Central memory CD8-positive, alpha-beta T cell (primary cell): ENCODE measurements at regions not wholly inside any gene's neighbourhood (a gene's known extent, or its start where the extent isn't known, plus 50 kb on each side); places are given as distances from the start of the nearest gene placed in this dataset.

Source experiments
- ATAC-seq: fragments of 150-1000 bp; cut with Tn5 transposase; replicated peaks from 2 replicates; pipeline ENCODE4 v1.10.0; 2022; ENCODE audit warnings: mild to moderate bottlenecking, moderate FRiP score, moderate number of reproducible peaks; ENCODE audit not compliant: poor library complexity, severe bottlenecking; ENCODE audit errors: extremely low read depth
- DNase-seq, 2 donors: peaks; one replicate each; pipeline ENCODE4 v3.0.0; 2021; ENCODE audit warnings: low spot score in 2 of 2
- H3K27ac Mint-ChIP-seq: one replicate; pipeline ENCODE4 v1.8.0; 2022; ENCODE audit warnings: low read depth, mild to moderate bottlenecking, moderate library complexity, mixed read lengths
- H3K27me3 Mint-ChIP-seq: one replicate; pipeline ENCODE4 v1.8.0; 2022; ENCODE audit warnings: mixed read lengths
- H3K36me3 Mint-ChIP-seq: one replicate; pipeline ENCODE4 v1.8.0; 2022; ENCODE audit warnings: mild to moderate bottlenecking, moderate library complexity, mixed read lengths; ENCODE audit not compliant: insufficient read depth
- H3K4me1 Mint-ChIP-seq: one replicate; pipeline ENCODE4 v1.8.0; 2022; ENCODE audit warnings: mixed read lengths
- H3K4me3 Mint-ChIP-seq: one replicate; pipeline ENCODE4 v1.8.0; 2022; ENCODE audit warnings: mild to moderate bottlenecking, moderate library complexity, mixed read lengths
- H3K9me3 Mint-ChIP-seq: one replicate; pipeline ENCODE4 v1.8.0; 2022; ENCODE audit warnings: mixed read lengths

DNA sequence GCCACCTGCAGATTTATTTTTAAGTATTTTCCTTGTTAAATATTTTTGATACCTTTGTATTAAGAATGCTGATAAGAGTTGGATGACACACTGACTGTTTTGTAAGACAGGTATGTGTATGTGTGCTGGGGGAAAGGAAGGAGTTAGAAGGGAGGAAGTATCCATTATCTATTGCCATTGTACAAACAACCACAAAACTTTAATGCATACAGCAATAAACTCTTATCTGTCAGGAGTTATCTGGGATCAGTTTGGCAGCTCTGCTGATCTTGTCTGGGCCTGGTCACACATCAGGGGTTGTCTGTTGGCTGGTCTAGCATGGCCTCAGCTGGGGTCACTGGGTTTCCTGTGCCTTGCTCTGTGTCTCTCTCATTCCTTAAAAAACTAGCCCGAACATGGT, 423.9 kb upstream of the USP24 start:
- H3K27me3 Mint-ChIP-seq = peaks cover 27% of the 10 kb centered on the region
- no peak for ATAC-seq

DNA sequence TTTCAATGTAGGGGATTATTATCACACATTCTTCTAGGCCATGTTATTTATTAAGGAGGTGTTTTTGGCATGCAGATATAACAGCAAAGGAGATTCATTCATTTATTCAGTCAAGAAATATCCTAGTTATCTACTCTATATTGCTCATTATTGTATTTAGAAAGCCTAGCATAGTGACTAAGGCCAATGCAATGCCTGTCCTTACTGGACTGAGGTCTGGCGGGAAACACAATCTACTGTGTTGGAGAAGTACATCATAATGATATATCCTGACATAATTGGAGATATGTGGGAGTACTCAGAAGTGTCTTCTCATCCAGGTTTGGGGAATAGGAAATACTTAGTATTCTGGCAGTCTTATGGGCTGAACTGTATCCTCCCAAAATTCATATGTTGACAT, 421.5 kb upstream of the USP24 start:
- Mint-ChIP-seq H3K27me3 (peaks cover 38% of the 10 kb centered on the region), H3K4me1 (no peaks in the 10 kb centered on the region), H3K9me3 (no peaks in the 10 kb centered on the region), H3K36me3 (no peaks in the 10 kb centered on the region), H3K4me3 (no peak overlapping the region), H3K27ac (no peak overlapping the region)
- ATAC-seq (no peak), DNase-seq (no peak)

More for the DNA sequence above, 423.9 kb upstream of the USP24 start:
- no peaks in the 10 kb centered on the region for H3K9me3 Mint-ChIP-seq
- no peaks in the 10 kb centered on the region for H3K4me1 Mint-ChIP-seq
- no peak for DNase-seq
- H3K36me3 Mint-ChIP-seq = no peaks in the 10 kb centered on the region
- H3K27ac Mint-ChIP-seq = no peak overlapping the region
- H3K4me3 Mint-ChIP-seq = no peak overlapping the region

DNA sequence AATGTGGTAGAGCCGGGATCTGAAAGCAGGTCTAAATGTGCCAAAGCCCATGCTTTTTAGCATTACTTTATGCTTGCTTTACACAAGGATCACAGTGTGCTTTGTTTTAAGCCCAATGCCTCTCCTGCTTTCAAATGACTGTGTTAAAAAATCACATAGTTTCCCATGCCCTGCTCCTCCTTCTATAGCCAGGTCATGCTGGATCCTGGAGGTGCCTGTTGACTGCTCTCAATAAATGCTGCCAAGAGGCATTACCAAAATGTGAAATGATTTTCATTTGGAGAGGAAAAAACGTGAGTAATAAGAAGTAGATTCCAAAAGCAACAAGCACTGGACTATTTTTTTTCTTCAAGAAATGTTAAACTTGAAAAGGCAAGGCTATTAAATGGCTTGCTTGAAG, 420.7 kb upstream of the USP24 start:
- Mint-ChIP-seq H3K36me3 (no peaks in the 10 kb centered on the region), H3K4me3 (no peak overlapping the region), H3K4me1 (no peaks in the 10 kb centered on the region), H3K9me3 (no peaks in the 10 kb centered on the region), H3K27me3 (peaks cover 35% of the 10 kb centered on the region), H3K27ac (no peak overlapping the region)
- DNase-seq (no peak), ATAC-seq (no peak)

DNA sequence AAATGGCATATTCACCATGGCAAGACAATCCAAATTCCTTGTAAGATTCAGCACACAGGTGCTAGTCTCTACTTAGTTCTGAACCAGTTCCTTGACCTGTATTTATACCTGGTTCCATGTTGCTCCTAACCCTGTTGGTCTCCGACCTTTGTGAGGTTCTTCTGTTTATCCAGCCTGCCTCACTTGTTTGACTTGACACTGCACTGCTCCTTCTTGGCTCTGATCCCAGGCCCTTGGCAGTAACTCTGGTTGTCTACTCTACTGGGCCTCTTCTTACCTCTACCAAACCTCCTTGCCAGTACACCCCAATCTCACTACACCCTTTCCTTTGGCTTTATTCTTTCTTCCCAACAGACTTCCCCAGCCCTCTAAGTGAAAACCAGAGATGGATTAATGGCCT, 419.4 kb upstream of the USP24 start:
- Mint-ChIP-seq H3K4me3 (no peak overlapping the region), H3K27ac (no peak overlapping the region), H3K27me3 (peaks cover 27% of the 10 kb centered on the region), H3K36me3 (no peaks in the 10 kb centered on the region), H3K4me1 (no peaks in the 10 kb centered on the region), H3K9me3 (no peaks in the 10 kb centered on the region)
- DNase-seq (no peak), ATAC-seq (no peak)

DNA sequence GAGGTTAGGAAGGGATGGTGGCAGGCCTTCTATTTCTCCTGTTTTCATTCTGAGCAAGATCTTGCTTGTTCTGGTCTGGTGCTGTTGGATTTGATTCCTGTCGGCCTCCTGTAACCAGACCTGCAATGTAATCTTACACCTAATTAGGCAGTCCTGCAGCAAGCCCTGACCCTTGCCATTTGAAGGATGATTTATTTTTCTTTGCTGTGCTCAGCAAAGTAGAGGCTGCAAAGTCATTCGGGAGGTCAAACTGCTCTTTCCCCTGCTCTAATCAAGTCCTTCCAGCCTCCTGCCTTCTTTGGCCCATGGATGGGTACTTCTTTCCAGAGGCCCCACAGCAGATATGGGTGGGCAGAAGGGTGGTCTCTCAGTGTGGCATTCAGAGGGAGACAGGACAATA, 417.7 kb upstream of the USP24 start:
- peaks cover 31% of the 10 kb centered on the region for H3K27me3 Mint-ChIP-seq
- H3K4me1 Mint-ChIP-seq = no peaks in the 10 kb centered on the region
- H3K9me3 Mint-ChIP-seq = no peaks in the 10 kb centered on the region
- DNase-seq = no peak
- no peaks in the 10 kb centered on the region for H3K36me3 Mint-ChIP-seq
- no peak overlapping the region for H3K27ac Mint-ChIP-seq
- ATAC-seq = no peak
- H3K4me3 Mint-ChIP-seq = no peak overlapping the region

DNA sequence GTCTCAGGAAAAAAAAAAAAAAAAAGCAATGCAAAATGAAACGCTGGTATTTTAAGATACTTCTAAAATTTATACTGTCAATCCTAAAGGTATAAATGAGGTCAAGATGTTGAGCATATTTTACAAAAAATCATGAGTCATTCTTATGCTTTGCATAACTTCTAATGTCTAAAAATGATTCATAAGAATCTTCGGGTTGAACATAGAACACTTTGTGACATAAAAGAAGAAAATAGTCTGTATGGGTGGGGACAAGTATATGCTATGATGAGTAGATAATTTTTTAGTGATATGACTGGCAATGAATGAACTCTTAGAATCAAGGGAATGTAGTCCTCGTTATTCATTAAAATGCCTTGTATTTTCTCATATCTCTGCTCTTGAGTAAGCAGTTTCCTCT, 416.9 kb upstream of the USP24 start:
- Mint-ChIP-seq H3K27me3 (peaks cover 40% of the 10 kb centered on the region), H3K27ac (no peak overlapping the region), H3K4me1 (no peaks in the 10 kb centered on the region), H3K4me3 (no peak overlapping the region), H3K9me3 (no peaks in the 10 kb centered on the region), H3K36me3 (no peaks in the 10 kb centered on the region)
- DNase-seq = no peak
- no peak for ATAC-seq

DNA sequence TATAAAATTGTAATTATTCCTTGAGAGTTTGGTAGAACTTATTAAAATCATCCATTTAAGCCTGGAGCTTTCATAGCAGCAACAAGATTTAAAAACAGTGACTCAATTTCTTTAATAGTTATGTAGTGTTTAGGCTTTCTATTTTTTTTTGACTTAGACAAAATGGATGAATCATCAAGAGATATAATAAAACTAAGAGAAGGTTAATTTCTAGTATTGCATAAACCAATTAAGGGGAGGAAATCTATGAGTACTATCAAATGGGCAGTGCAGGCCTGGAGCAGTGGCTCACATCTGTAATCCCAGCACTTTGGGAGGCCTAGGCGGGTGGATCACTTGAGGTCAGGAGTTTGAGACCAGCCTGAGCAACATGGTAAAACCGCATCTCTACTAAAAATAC, 416.3 kb upstream of the USP24 start:
- DNase-seq (no peak), ATAC-seq (no peak)
- Mint-ChIP-seq H3K4me1 (no peaks in the 10 kb centered on the region), H3K9me3 (no peaks in the 10 kb centered on the region), H3K36me3 (no peaks in the 10 kb centered on the region), H3K4me3 (no peak overlapping the region), H3K27me3 (peaks cover 43% of the 10 kb centered on the region), H3K27ac (no peak overlapping the region)

DNA sequence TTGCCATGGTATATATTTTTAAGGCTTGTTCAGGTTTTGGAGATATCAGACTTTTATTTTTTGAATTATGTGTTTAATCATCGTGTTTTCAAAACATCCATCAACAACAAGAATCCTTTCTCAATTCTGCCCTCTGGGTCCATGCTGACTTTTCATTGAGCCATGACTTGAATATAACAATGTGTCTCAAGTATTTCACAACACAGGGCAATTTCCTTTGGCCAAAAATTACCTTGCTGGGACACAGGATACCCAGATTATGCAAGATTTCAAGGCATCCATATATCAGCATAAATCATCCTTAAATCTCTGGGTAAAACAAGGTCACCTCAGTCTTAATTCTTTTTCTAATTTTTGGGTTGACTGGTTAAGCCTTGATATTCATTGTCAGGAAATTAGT, 411.2 kb upstream of the USP24 start:
- no peaks in the 10 kb centered on the region for H3K9me3 Mint-ChIP-seq
- no peaks in the 10 kb centered on the region for H3K4me1 Mint-ChIP-seq
- no peaks in the 10 kb centered on the region for H3K36me3 Mint-ChIP-seq
- peaks cover 19% of the 10 kb centered on the region for H3K27me3 Mint-ChIP-seq
- no peak overlapping the region for H3K4me3 Mint-ChIP-seq
- ATAC-seq (no peak), DNase-seq (no peak)
- no peak overlapping the region for H3K27ac Mint-ChIP-seq

DNA sequence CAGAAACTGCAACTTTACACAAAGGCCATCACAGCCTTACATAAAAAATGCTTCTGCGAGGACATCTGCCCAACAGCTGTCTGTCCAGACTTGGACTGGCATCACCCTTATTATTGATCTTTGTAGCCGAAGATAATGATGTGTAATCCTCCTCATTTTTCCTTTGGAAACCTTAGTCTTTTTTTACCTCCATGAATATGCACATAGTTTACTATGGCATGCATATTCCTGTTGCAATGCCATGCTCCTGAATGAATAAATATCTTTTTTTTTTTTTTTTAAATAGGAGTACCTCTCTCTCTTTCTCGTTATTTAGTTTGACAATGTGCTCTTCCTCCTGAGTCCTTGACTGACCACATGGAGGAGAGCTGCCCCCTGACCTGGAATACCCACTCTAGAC, 409.6 kb upstream of the USP24 start:
- H3K36me3 Mint-ChIP-seq = no peaks in the 10 kb centered on the region
- H3K4me1 Mint-ChIP-seq = no peaks in the 10 kb centered on the region
- ATAC-seq (no peak), DNase-seq (no peak)
- no peak overlapping the region for H3K27ac Mint-ChIP-seq
- H3K27me3 Mint-ChIP-seq = peaks cover 34% of the 10 kb centered on the region
- no peak overlapping the region for H3K4me3 Mint-ChIP-seq
- no peaks in the 10 kb centered on the region for H3K9me3 Mint-ChIP-seq

DNA sequence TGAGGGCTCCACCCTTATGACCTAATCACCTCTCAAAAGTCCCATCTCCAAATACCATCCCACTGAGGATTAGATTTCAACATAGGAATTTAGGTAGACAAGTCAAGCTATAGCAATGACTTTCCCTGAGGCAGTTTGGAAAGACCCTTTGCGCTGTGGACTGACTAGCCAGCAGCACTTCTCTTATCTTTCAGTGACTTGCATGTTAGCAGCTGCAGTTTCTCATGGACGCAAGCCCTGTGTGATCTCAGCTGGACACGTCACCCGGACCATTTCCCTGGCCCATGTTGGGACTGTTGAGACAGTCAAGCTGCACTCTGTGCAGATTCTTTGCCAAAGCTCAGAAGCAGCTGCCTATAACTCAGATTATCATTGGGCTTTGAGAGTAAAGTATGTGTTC, 408.1 kb upstream of the USP24 start:
- ATAC-seq = no peak

DNA sequence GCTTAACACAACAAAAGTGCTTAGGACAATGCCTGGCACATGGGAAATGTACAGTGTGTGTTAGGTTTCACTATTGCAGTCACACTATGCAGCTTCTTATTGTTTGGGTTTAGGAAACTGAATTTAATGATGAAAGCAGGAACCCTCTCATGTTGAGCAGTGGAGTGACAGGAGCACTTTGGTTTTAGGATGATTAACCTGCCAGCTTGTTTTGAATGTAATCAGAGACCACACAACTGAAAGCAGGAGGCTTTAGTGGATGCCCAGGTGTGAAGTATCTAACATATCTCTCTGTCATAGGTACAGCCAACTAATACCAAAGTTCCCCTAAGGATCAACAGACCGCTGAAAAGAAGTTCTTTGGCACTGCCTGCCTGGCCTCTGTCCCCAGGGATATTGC, 406.9 kb upstream of the USP24 start:
- H3K36me3 Mint-ChIP-seq = no peaks in the 10 kb centered on the region
- DNase-seq (no peak), ATAC-seq (no peak)
- no peak overlapping the region for H3K27ac Mint-ChIP-seq
- peaks cover 39% of the 10 kb centered on the region for H3K27me3 Mint-ChIP-seq
- H3K4me1 Mint-ChIP-seq = no peaks in the 10 kb centered on the region
- H3K4me3 Mint-ChIP-seq = no peak overlapping the region
- no peaks in the 10 kb centered on the region for H3K9me3 Mint-ChIP-seq

More for the DNA sequence above, 408.1 kb upstream of the USP24 start:
- Mint-ChIP-seq H3K27ac (no peak overlapping the region), H3K4me1 (no peaks in the 10 kb centered on the region), H3K4me3 (no peak overlapping the region), H3K36me3 (no peaks in the 10 kb centered on the region), H3K9me3 (no peaks in the 10 kb centered on the region), H3K27me3 (peaks cover 45% of the 10 kb centered on the region)
- DNase-seq = no peak

DNA sequence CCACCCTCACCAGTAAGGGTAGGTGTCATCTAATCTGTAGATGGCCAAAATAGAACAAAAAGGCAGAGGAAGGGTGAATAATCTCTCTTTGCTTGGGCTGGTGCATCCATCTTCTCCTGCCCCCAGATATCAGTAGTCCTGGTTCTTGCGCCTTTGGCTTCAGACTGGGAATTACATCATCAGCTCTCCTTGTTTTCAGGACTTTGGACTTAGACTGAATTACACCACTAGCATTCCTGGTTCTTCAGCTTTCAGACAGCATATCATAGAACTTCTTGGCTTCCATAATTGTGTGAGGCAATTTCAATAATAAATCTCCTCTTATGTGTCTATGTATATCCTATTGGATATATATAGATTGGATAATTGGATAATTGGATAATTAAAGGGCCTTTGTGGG, 403.0 kb upstream of the USP24 start:
- Mint-ChIP-seq H3K27me3 (peaks cover 50% of the 10 kb centered on the region), H3K27ac (no peak overlapping the region), H3K9me3 (no peaks in the 10 kb centered on the region), H3K36me3 (no peaks in the 10 kb centered on the region), H3K4me1 (no peaks in the 10 kb centered on the region), H3K4me3 (no peak overlapping the region)
- ATAC-seq (no peak), DNase-seq (no peak)

DNA sequence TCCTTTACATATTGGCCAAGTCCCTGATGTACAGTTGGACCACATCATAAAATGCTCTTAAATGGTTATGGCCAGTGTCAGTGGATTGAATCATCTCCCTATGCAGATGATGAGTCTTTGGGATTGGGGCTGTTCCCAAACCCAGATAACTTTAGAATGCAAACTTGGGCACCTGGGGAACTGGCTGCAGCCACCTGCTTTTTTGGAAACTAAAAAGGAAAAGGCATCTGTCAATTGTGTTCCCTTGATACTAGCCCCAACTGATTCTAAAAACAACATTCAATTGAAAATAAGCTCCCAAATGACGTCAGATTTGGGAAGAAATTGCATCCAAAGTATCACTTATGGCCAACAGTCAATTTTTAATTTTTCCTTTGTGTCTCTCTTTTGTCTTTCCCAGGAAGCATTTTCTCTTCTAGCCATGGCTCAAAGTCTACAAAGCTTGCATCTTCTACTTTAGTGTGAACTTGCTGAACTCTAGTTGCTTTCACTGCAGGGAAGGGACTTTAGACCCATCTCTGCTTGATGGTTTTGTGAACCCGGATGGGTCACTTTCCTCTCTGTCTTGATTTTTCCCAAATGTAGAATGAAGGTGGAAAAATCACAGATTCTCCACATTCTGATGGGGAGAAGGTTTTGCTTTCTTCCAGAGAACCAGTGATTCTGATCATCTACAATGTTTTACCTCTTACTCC, 402.3 kb upstream of the USP24 start:
- H3K36me3 Mint-ChIP-seq = no peaks in the 10 kb centered on the region
- ATAC-seq (no peak), DNase-seq (no peak)
- no peak overlapping the region for H3K4me3 Mint-ChIP-seq
- no peak overlapping the region for H3K27ac Mint-ChIP-seq
- H3K27me3 Mint-ChIP-seq = peaks cover 58% of the 10 kb centered on the region
- no peaks in the 10 kb centered on the region for H3K4me1 Mint-ChIP-seq
- H3K9me3 Mint-ChIP-seq = no peaks in the 10 kb centered on the region

DNA sequence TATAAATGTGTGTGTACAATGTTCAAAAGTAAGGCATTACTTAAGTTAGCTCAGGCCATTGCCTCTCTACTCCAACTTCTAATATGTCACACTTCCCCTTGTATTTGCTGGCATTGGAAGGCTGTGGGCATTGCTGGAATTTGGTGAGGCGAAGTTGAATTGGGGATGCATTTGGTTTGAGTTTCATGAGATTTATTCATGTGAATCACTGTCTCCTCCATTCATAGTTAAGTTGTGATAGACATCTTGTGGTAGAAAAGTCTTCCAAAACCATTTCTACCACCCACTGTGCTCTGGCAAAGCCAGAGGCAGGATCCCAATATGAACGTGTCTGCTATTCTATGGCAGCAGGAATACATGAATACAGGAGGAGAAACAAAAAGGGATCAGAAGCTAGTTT, 397.8 kb upstream of the USP24 start:
- H3K27me3 Mint-ChIP-seq = peaks cover 46% of the 10 kb centered on the region
- ATAC-seq = no peak
- no peak overlapping the region for H3K4me3 Mint-ChIP-seq
- no peak overlapping the region for H3K27ac Mint-ChIP-seq
- no peaks in the 10 kb centered on the region for H3K36me3 Mint-ChIP-seq
- H3K9me3 Mint-ChIP-seq = no peaks in the 10 kb centered on the region
- H3K4me1 Mint-ChIP-seq = no peaks in the 10 kb centered on the region
- DNase-seq = no peak
